Smooth muscle cell (in vitro differentiated cells): ENCODE measurements at regions not wholly inside any gene's neighbourhood (a gene's known extent, or its start where the extent isn't known, plus 50 kb on each side); places are given as distances from the start of the nearest gene placed in this dataset.

ENCODE experiments used
- DNase-seq: peaks from one replicate; lab custom pipeline; 2025; ENCODE audit not compliant: unreplicated experiment; lab: John Stamatoyannopoulos, UW
- H2AFZ ChIP-seq: fragments of 200-600 bp; sonication (generic); 2 replicates; pipeline ENCODE4 v1.6.0; 2016; ENCODE audit warnings: antibody characterized with exemption, low read depth, mild to moderate bottlenecking
- H3F3A ChIP-seq: fragments of 200-600 bp; sonication (generic); 2 replicates; pipeline ENCODE4 v1.6.0; 2017; ENCODE audit warnings: antibody characterized with exemption, low read depth
- H3K27ac ChIP-seq: fragments of 200-600 bp; sonication (generic); 2 replicates; pipeline ENCODE4 v1.5.1; 2016; ENCODE audit warnings: low read depth, mild to moderate bottlenecking
- H3K27me3 ChIP-seq: fragments of 200-600 bp; sonication (generic); 2 replicates; pipeline ENCODE4 v1.6.1; 2016; ENCODE audit warnings: low read depth, mild to moderate bottlenecking
- H3K36me3 ChIP-seq: fragments of 200-600 bp; sonication (generic); 2 replicates; pipeline ENCODE4 v1.5.1; 2016; ENCODE audit warnings: low read depth
- H3K4me1 ChIP-seq: fragments of 200-600 bp; sonication (generic); 2 replicates; pipeline ENCODE4 v1.5.1; 2016; ENCODE audit warnings: low read depth
- H3K4me2 ChIP-seq: fragments of 200-600 bp; sonication (generic); 2 replicates; pipeline ENCODE4 v1.6.0; 2016; ENCODE audit warnings: mild to moderate bottlenecking
- H3K4me3 ChIP-seq: fragments of 200-600 bp; sonication (generic); 2 replicates; pipeline ENCODE4 v1.5.1; 2016; ENCODE audit warnings: mild to moderate bottlenecking
- H3K79me2 ChIP-seq: fragments of 200-600 bp; sonication (generic); 2 replicates; pipeline ENCODE4 v1.6.0; 2016; ENCODE audit warnings: low read depth, mild to moderate bottlenecking
- H3K9ac ChIP-seq: fragments of 200-600 bp; sonication (generic); 2 replicates; pipeline ENCODE4 v1.6.0; 2016; ENCODE audit warnings: low read depth
- H3K9me3 ChIP-seq: fragments of 200-600 bp; sonication (generic); replicated peaks from 2 replicates; pipeline ENCODE4 v1.5.1; 2016; ENCODE audit warnings: low read depth
- H4K20me1 ChIP-seq: fragments of 200-600 bp; sonication (generic); 2 replicates; pipeline ENCODE4 v1.6.0; 2016; ENCODE audit warnings: low read depth
- WGBS: methylation state at CpG from one replicate; pipeline ENCODE4 v1.1.7; 2016; ENCODE audit warnings: low lambda C conversion rate; 5-methylcytosine and 5-hydroxymethylcytosine counted together
- TF ChIP-seq, protein P1 (sequence below): fragments of 200-600 bp; sonication (generic); IDR thresholded peaks from 2 replicates; pipeline ENCODE4 v1.5.1; 2017; ENCODE audit warnings: borderline replicate concordance, mild to moderate bottlenecking, antibody characterized with exemption; ENCODE audit not compliant: insufficient read depth, poor library complexity, severe bottlenecking

DNA sequence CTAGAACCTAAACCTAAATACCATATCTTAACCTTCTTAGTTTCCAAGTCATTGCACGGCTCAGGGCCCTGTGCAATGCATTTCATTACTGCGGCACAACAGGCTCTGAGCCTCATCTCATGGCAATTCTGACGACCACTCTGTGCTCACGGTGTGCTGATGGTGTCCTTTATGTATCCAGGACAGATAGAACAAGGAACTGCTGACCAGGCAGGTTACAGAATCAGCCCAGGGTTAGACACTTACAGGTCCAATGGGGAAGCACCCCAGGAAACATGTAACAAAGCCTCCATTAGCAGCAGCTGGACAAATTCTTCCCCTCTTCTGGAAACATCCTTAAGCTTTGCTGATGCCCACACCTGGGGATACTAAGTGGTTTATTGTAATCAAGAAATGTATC lies 91.9 kb upstream of the NSMCE3 start:
- Histone ChIP-seq H3K4me1 (no peaks in the 10 kb centered on the region), H3K79me2 (no peaks in the 10 kb centered on the region), H3K9ac (no peak overlapping the region), H3K4me2 (no peak overlapping the region), H3K4me3 (no peak overlapping the region), H3F3A (no peaks in the 10 kb centered on the region), H4K20me1 (no peaks in the 10 kb centered on the region), H2AFZ (no peak overlapping the region), H3K27me3 (no peaks in the 10 kb centered on the region), H3K9me3 (no peaks in the 10 kb centered on the region), H3K27ac (no peak overlapping the region), H3K36me3 (no peaks in the 10 kb centered on the region)
- no peak for DNase-seq
- 93% methylated on average over 4 of the region's 4 CpGs for WGBS
- TF ChIP-seq, protein P1, sequence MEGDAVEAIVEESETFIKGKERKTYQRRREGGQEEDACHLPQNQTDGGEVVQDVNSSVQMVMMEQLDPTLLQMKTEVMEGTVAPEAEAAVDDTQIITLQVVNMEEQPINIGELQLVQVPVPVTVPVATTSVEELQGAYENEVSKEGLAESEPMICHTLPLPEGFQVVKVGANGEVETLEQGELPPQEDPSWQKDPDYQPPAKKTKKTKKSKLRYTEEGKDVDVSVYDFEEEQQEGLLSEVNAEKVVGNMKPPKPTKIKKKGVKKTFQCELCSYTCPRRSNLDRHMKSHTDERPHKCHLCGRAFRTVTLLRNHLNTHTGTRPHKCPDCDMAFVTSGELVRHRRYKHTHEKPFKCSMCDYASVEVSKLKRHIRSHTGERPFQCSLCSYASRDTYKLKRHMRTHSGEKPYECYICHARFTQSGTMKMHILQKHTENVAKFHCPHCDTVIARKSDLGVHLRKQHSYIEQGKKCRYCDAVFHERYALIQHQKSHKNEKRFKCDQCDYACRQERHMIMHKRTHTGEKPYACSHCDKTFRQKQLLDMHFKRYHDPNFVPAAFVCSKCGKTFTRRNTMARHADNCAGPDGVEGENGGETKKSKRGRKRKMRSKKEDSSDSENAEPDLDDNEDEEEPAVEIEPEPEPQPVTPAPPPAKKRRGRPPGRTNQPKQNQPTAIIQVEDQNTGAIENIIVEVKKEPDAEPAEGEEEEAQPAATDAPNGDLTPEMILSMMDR = no peak

DNA sequence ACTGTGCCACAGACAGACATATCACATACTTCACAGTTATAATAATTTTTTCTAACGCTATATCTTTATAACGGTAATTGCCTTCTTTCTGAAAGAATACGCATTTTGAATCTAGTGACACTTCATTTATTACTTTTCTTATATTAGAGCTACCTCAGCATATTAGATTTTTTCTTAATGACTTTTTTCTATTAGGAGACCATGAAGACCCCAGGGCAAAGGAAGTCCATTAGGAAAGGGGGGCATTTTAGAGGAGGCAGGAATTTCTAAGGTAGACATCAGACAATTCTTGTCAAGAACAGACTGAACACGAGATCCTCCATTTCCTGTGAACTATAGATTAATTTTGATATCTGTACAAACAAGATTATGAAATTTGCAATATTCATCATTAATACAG lies 90.5 kb upstream of the NSMCE3 start:
- H3K9me3 ChIP-seq = no peaks in the 10 kb centered on the region
- TF ChIP-seq, protein P1 = no peak
- H2AFZ ChIP-seq = no peak overlapping the region
- no peak overlapping the region for H3K9ac ChIP-seq
- no peaks in the 10 kb centered on the region for H3K36me3 ChIP-seq
- H3K4me1 ChIP-seq = no peaks in the 10 kb centered on the region
- H3K4me3 ChIP-seq = no peak overlapping the region
- no peaks in the 10 kb centered on the region for H3K79me2 ChIP-seq
- WGBS = 98% methylated on average over 4 of the region's 4 CpGs
- no peak overlapping the region for H3K4me2 ChIP-seq
- no peak overlapping the region for H3K27ac ChIP-seq
- H3F3A ChIP-seq = no peaks in the 10 kb centered on the region
- no peak for DNase-seq
- no peaks in the 10 kb centered on the region for H3K27me3 ChIP-seq
- H4K20me1 ChIP-seq = no peaks in the 10 kb centered on the region

DNA sequence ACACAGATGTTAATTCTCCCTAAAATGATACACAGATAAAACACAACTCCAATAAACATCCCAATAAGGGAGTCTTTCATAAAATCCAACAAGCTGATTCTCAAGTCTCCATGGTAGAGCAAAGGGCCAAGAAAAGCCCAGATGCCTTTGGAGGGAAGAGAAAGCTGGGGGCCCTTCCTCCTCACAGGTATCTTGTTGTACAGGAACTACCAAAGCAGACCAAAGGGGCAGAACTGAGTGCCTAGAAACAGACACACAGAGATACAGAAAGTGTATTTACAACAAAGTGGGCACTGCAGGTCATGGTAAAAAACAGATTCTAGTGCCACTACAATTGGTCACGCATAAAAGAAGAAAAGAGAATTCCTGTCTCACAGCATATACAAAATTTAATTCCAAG lies 87.2 kb upstream of the NSMCE3 start:
- no peaks in the 10 kb centered on the region for H3K79me2 ChIP-seq

DNA sequence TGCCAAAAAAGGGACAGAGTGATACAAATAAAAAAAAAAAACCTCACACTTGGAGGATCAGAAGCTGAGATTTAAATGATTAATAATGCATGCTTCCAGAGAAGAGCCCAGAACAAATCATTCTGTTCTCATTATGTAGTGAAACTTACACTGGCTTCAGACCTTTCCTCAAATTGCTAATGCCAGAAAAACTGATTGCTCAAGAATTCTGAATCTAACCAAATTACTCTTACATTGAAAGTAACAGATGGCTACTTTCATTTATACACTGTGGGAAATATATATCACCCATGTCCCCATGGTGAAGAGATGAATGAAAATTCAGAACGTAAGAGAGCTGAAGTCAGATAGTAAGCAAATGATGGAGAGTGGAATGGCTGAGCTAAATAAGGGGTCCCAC lies 85.9 kb upstream of the NSMCE3 start:
- TF ChIP-seq, protein P1 = no peak
- WGBS = 88% methylated on average over 1 of the region's 1 CpG
- no peaks in the 10 kb centered on the region for H3K79me2 ChIP-seq

More for the DNA sequence above, 87.2 kb upstream of the NSMCE3 start:
- H2AFZ ChIP-seq = no peak overlapping the region
- no peak overlapping the region for H3K4me3 ChIP-seq
- 83% methylated on average over 1 of the region's 1 CpG for WGBS
- H3K27ac ChIP-seq = no peak overlapping the region
- H3K4me2 ChIP-seq = no peak overlapping the region
- no peaks in the 10 kb centered on the region for H3K9me3 ChIP-seq
- no peak for DNase-seq
- no peaks in the 10 kb centered on the region for H4K20me1 ChIP-seq
- H3F3A ChIP-seq = no peaks in the 10 kb centered on the region
- no peaks in the 10 kb centered on the region for H3K36me3 ChIP-seq
- no peak overlapping the region for H3K9ac ChIP-seq
- H3K27me3 ChIP-seq = no peaks in the 10 kb centered on the region
- TF ChIP-seq, protein P1 = no peak
- no peaks in the 10 kb centered on the region for H3K4me1 ChIP-seq

More for the DNA sequence above, 85.9 kb upstream of the NSMCE3 start:
- no peak overlapping the region for H3K4me2 ChIP-seq
- H3K9me3 ChIP-seq = no peaks in the 10 kb centered on the region
- H3K4me1 ChIP-seq = no peaks in the 10 kb centered on the region
- H2AFZ ChIP-seq = no peak overlapping the region
- no peaks in the 10 kb centered on the region for H3K27me3 ChIP-seq
- no peak for DNase-seq
- no peak overlapping the region for H3K27ac ChIP-seq
- no peaks in the 10 kb centered on the region for H3F3A ChIP-seq
- no peak overlapping the region for H3K9ac ChIP-seq
- H3K36me3 ChIP-seq = no peaks in the 10 kb centered on the region
- H3K4me3 ChIP-seq = no peak overlapping the region
- H4K20me1 ChIP-seq = no peaks in the 10 kb centered on the region
